ENCODE measurements at regions not wholly inside any gene's neighbourhood (a gene's known extent, or its start where the extent isn't known, plus 50 kb on each side); places are given as distances from the start of the nearest gene placed in this dataset.

DNA sequence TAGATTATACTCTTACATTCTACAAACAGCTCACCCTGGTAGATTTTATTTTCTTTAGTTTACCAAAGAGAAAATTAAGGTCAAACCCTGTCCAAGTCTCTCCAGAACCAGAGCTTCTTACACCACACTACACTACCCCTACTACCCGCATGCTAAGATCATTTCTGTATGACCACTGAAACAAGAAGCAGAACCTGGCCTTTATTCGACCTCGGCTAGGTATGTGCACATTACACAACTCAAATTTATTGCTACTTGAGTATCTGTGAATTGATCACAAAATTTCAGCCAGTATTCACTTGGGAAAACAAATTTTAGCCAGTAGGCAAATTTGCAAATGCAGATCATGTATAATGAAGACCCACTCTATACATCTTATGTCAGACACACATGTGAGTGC, 2437.0 kb downstream of the PCDH9 start (continued):
- no peak for TF ChIP-seq ZNF331 (CRISPR knock-in tag; IDR thresholded peaks at IDR 0.05; ENCODE audit: low read depth)
- TF ChIP-seq, protein P1, sequence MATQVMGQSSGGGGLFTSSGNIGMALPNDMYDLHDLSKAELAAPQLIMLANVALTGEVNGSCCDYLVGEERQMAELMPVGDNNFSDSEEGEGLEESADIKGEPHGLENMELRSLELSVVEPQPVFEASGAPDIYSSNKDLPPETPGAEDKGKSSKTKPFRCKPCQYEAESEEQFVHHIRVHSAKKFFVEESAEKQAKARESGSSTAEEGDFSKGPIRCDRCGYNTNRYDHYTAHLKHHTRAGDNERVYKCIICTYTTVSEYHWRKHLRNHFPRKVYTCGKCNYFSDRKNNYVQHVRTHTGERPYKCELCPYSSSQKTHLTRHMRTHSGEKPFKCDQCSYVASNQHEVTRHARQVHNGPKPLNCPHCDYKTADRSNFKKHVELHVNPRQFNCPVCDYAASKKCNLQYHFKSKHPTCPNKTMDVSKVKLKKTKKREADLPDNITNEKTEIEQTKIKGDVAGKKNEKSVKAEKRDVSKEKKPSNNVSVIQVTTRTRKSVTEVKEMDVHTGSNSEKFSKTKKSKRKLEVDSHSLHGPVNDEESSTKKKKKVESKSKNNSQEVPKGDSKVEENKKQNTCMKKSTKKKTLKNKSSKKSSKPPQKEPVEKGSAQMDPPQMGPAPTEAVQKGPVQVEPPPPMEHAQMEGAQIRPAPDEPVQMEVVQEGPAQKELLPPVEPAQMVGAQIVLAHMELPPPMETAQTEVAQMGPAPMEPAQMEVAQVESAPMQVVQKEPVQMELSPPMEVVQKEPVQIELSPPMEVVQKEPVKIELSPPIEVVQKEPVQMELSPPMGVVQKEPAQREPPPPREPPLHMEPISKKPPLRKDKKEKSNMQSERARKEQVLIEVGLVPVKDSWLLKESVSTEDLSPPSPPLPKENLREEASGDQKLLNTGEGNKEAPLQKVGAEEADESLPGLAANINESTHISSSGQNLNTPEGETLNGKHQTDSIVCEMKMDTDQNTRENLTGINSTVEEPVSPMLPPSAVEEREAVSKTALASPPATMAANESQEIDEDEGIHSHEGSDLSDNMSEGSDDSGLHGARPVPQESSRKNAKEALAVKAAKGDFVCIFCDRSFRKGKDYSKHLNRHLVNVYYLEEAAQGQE (IDR thresholded peaks at IDR 0.05; ENCODE audit: unreplicated experiment) = no peak
- TF ChIP-seq, protein P2, sequence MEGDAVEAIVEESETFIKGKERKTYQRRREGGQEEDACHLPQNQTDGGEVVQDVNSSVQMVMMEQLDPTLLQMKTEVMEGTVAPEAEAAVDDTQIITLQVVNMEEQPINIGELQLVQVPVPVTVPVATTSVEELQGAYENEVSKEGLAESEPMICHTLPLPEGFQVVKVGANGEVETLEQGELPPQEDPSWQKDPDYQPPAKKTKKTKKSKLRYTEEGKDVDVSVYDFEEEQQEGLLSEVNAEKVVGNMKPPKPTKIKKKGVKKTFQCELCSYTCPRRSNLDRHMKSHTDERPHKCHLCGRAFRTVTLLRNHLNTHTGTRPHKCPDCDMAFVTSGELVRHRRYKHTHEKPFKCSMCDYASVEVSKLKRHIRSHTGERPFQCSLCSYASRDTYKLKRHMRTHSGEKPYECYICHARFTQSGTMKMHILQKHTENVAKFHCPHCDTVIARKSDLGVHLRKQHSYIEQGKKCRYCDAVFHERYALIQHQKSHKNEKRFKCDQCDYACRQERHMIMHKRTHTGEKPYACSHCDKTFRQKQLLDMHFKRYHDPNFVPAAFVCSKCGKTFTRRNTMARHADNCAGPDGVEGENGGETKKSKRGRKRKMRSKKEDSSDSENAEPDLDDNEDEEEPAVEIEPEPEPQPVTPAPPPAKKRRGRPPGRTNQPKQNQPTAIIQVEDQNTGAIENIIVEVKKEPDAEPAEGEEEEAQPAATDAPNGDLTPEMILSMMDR (conservative IDR thresholded peaks at IDR 0.05; ENCODE audit: low read depth in 2 of 2) = no peak
- no peak for TF ChIP-seq NANOG (IDR thresholded peaks at IDR 0.05; ENCODE audit: borderline replicate concordance)
- TF ChIP-seq ZNF114 (CRISPR knock-in tag; IDR thresholded peaks at IDR 0.05) = no peak
- no peak for TF ChIP-seq CREB1 (CRISPR knock-in tag; IDR thresholded peaks at IDR 0.05; ENCODE audit: low read depth)
- TF ChIP-seq STAT1 (IDR thresholded peaks at IDR 0.05; ENCODE audit: unreplicated experiment) = no peak
- TF ChIP-seq, protein P3, sequence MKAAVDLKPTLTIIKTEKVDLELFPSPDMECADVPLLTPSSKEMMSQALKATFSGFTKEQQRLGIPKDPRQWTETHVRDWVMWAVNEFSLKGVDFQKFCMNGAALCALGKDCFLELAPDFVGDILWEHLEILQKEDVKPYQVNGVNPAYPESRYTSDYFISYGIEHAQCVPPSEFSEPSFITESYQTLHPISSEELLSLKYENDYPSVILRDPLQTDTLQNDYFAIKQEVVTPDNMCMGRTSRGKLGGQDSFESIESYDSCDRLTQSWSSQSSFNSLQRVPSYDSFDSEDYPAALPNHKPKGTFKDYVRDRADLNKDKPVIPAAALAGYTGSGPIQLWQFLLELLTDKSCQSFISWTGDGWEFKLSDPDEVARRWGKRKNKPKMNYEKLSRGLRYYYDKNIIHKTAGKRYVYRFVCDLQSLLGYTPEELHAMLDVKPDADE (IDR thresholded peaks at IDR 0.05) = no peak
- no peak for TF ChIP-seq POLR2AphosphoS5 (IDR thresholded peaks at IDR 0.05; ENCODE audit: low read depth)

DNA sequence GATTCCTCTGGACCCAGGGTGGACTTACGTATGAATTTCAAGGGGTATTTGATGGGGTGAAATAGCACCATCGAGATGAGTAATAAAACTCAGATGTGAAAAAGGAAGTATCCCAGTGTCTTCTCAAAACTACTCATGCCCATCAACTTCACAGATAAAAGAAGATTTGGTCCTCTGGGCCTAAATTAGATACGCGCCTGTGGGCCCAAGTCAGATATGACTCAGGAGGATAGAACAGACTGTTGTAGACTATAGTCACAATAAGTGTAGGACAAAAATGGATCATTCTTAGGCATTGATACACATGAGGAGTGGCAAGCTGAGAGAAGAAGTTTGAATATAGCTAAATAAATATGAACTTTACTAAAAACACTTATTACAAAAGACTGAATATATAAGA, 2438.8 kb downstream of the PCDH9 start:
- no peak overlapping the region for H3K27ac Mint-ChIP-seq
- DNase-seq (ENCODE audit: low spot score) = no peak

More for the DNA sequence above, 2438.8 kb downstream of the PCDH9 start:
- Histone ChIP-seq H3K27ac (ENCODE audit: low read depth) (no peak overlapping the region), H3K79me2 (replicated peaks; ENCODE audit: insufficient read depth) (no peaks in the 10 kb centered on the region), H3K4me3 (no peak overlapping the region), H3K4me1 (ENCODE audit: insufficient read depth) (no peaks in the 10 kb centered on the region), H3K9me2 (ENCODE audit: insufficient read depth) (no peaks in the 10 kb centered on the region; the same call in 1 of the 2 replicates), H3K36me3 (ENCODE audit: insufficient read depth) (no peaks in the 10 kb centered on the region), H3K4me2 (no peak overlapping the region), H2AFZ (0 out of 2 replicates have a peak overlapping the region, but pooled peaks have one; percentile 50), H3F3A (replicated peaks; ENCODE audit: low read depth) (no peaks in the 10 kb centered on the region), H3K27me3 (ENCODE audit: insufficient read depth) (no peaks in the 10 kb centered on the region), H4K20me1 (replicated peaks; ENCODE audit: insufficient read depth) (no peaks in the 10 kb centered on the region)
- no peak for ATAC-seq
- Mint-ChIP-seq H3K4me3 (no peak overlapping the region), H3K36me3 (ENCODE audit: low read depth) (no peaks in the 10 kb centered on the region), H3K9me3 (no peaks in the 10 kb centered on the region), H3K4me1 (no peaks in the 10 kb centered on the region), H3K27me3 (ENCODE audit: insufficient read depth, low read depth, poor library complexity) (no peaks in the 10 kb centered on the region)
- TF ChIP-seq, protein P1 (IDR thresholded peaks at IDR 0.05; ENCODE audit: unreplicated experiment) = no peak
- TF ChIP-seq, protein P3 (IDR thresholded peaks at IDR 0.05) = no peak
- no peak for TF ChIP-seq JUNB (IDR thresholded peaks at IDR 0.05; ENCODE audit: unreplicated experiment)

All from GM23338 (cell line).